ENCODE measurements at regions not wholly inside any gene's neighbourhood (a gene's known extent, or its start where the extent isn't known, plus 50 kb on each side); places are given as distances from the start of the nearest gene placed in this dataset.

DNA sequence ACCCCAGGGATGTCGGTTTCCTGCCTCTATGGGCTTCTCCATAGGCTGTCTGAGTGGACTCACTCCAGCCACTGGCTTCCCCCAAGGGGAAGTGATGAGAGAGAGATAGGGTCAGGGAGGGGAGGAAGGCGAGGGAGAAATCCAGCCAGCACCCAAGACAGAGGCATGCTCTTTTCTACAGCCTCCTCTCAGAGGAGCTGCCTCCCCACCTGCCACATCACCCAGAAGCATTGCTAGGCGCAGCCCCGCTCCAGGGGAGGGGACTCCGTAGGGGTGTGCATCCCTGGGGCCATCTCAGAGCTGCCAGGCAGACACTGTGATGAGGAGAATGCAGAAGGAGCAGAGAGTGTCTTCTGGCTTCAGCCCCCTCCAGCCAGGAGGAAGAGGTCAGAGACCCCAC, 109.5 kb upstream of the NKX1-1 start:
- TF ChIP-seq, protein P1, sequence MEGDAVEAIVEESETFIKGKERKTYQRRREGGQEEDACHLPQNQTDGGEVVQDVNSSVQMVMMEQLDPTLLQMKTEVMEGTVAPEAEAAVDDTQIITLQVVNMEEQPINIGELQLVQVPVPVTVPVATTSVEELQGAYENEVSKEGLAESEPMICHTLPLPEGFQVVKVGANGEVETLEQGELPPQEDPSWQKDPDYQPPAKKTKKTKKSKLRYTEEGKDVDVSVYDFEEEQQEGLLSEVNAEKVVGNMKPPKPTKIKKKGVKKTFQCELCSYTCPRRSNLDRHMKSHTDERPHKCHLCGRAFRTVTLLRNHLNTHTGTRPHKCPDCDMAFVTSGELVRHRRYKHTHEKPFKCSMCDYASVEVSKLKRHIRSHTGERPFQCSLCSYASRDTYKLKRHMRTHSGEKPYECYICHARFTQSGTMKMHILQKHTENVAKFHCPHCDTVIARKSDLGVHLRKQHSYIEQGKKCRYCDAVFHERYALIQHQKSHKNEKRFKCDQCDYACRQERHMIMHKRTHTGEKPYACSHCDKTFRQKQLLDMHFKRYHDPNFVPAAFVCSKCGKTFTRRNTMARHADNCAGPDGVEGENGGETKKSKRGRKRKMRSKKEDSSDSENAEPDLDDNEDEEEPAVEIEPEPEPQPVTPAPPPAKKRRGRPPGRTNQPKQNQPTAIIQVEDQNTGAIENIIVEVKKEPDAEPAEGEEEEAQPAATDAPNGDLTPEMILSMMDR (conservative IDR thresholded peaks at IDR 0.05; ENCODE audit: low read depth, low read length), result no peak
- TF ChIP-seq EZH2phosphoT487 (IDR thresholded peaks at IDR 0.05; ENCODE audit: borderline replicate concordance, low read length), result no peak

Measured in PC-3 (cell line).